SIG-M5 (cell line): ENCODE measurements at regions not wholly inside any gene's neighbourhood (a gene's known extent, or its start where the extent isn't known, plus 50 kb on each side); places are given as distances from the start of the nearest gene placed in this dataset.
"Not testable (repeated sequence)": the region's sequence is repeated elsewhere in the genome, so short reads cannot be mapped to it uniquely, and the experiment has no call there.

Experiments
- DNase-seq: peaks from one replicate; lab custom pipeline; 2025; lab: John Stamatoyannopoulos, UW

GRCh38 chrX:114087543-114087942 lies 496.3 kb upstream of the HTR2C start:
- DNase-seq = no peak

- no peak for DNase-seq
Observed at GRCh38 chrX:114077773-114078172, 506.1 kb upstream of the HTR2C start.

- DNase-seq = no peak
Observed at GRCh38 chrX:114075073-114075673, 508.7 kb upstream of the HTR2C start.

GRCh38 chrX:114073926-114074325 lies 510.0 kb upstream of the HTR2C start:
- no peak for DNase-seq

- peak; percentile 37 for DNase-seq
Observed at GRCh38 chrX:114071412-114071811, 512.5 kb upstream of the HTR2C start.

GRCh38 chrX:114065577-114066223 lies 518.2 kb upstream of the HTR2C start:
- DNase-seq = no peak

GRCh38 chrX:114061226-114061625 lies 522.7 kb upstream of the HTR2C start:
- no peak for DNase-seq

GRCh38 chrX:114058988-114059418 lies 524.9 kb upstream of the HTR2C start:
- peak; percentile 1 for DNase-seq

- not testable (repeated sequence) for DNase-seq
Observed at GRCh38 chrX:114057422-114057821, 526.5 kb upstream of the HTR2C start.

GRCh38 chrX:114051667-114052315 lies 532.1 kb upstream of the HTR2C start:
- DNase-seq = no peak

- DNase-seq = no peak
Observed at GRCh38 chrX:114050075-114050796, 533.6 kb upstream of the HTR2C start.

- no peak for DNase-seq
Observed at GRCh38 chrX:114049063-114049462, 534.8 kb upstream of the HTR2C start.

- no peak for DNase-seq
Observed at GRCh38 chrX:114047558-114047957, 536.3 kb upstream of the HTR2C start.

- DNase-seq = no peak
Observed at GRCh38 chrX:114046695-114047279, 537.1 kb upstream of the HTR2C start.

GRCh38 chrX:114041470-114041869 lies 542.4 kb upstream of the HTR2C start:
- DNase-seq = not testable (repeated sequence)

GRCh38 chrX:114040661-114041269 lies 543.1 kb upstream of the HTR2C start:
- not testable (repeated sequence) for DNase-seq

GRCh38 chrX:114040111-114040510 lies 543.8 kb upstream of the HTR2C start:
- DNase-seq = not testable (repeated sequence)

GRCh38 chrX:114038358-114038757 lies 545.5 kb upstream of the HTR2C start:
- DNase-seq = no peak

- DNase-seq = no peak
Observed at GRCh38 chrX:114037515-114037914, 546.4 kb upstream of the HTR2C start.

- DNase-seq = no peak
Observed at GRCh38 chrX:114028907-114029662, 554.8 kb upstream of the HTR2C start.

- DNase-seq = no peak
Observed at GRCh38 chrX:114017086-114017485, 566.8 kb upstream of the HTR2C start.
